ENCODE measurements at regions not wholly inside any gene's neighbourhood (a gene's known extent, or its start where the extent isn't known, plus 50 kb on each side); places are given as distances from the start of the nearest gene placed in this dataset.

DNA sequence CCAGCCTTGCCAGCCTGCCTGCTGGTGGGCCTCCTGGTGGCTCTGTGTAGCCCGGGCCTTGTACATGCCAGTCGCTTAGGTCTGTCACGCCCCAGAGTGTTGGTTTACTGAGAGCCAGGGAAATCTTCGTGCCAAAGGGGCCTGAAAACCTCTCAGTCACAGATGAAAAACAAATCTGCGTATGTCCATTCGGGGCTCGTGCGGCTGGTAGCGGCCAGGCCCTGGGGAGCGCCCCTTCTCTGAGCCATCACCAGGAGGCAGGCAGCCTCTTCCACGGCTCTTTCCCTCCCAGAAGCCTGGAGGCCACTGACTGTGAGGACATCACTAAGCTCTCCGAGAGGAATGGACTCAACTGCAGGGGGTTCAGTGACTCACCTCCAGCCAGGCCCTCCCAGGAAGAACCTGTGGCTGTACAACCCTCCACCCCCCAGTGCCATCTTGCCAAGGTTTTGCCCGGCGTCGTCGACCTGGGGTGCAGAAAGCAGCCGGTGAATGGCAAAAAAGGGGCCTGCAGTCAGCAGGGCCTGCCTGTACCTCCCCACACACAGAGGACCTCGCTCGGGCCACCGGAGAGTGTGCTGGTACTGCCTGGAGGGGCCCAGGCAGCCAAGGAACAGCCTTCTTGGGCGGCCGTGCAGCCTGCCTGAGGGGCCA lies 162.2 kb downstream of the BCOR start:
- in situ Hi-C loops (cut with MboI) (no loop called here), intact Hi-C loops (cut with micrococcal nuclease) (no loop called here)
- Histone ChIP-seq H3K27ac (ENCODE audit: extremely low read depth, low read depth, low read length) (no peak overlapping the region), H3K9me3 (replicated peaks; ENCODE audit: control insufficient read depth, insufficient read depth, low read depth, low read length) (no peaks in the 10 kb centered on the region), H3K36me3 (ENCODE audit: control insufficient read depth, insufficient read depth, low read length) (no peaks in the 10 kb centered on the region), H3K9me1 (ENCODE audit: control insufficient read depth, insufficient read depth, low read length) (no peaks in the 10 kb centered on the region), H3K9ac (ENCODE audit: insufficient read depth in 1 of 2, low read depth in 2 of 2, low read length in 2 of 2) (no peak overlapping the region), H2AFZ (ENCODE audit: low read depth, low read length) (no peak overlapping the region), H4K20me1 (replicated peaks; ENCODE audit: control insufficient read depth, insufficient read depth, low read length) (no peaks in the 10 kb centered on the region), H3K4me2 (ENCODE audit: insufficient read depth, low read length) (no peak overlapping the region), H3K4me1 (replicated peaks in 1 of 2; ENCODE audit: control insufficient read depth in 2 of 2, insufficient read depth in 2 of 2, low read length in 2 of 2) (peaks cover 0 to 16% of the 10 kb centered on the region in 2 experiments; a peak in 3 of 5 replicates), H3K4me3 (no peak overlapping the region), H3K79me2 (ENCODE audit: control insufficient read depth, insufficient read depth, low read length) (no peaks in the 10 kb centered on the region), H3K27me3 (ENCODE audit: control insufficient read depth in 2 of 2, insufficient read depth in 2 of 2, low read length in 2 of 2) (no peaks in the 10 kb centered on the region)
- CTCF ChIA-PET (ENCODE audit: low intra/inter-chr PET ratio): no interaction called here
- no TSS peak for BruUV-seq (replicated peaks)
- 37% methylated on average over 16 of the region's 22 CpGs for WGBS (ENCODE audit: insufficient coverage, low coverage, missing lambda C conversion rate)
- DNase-seq (ENCODE audit: extremely low read depth in 1 of 4, low spot score in 3 of 4) (peak in 1 of 4 experiments; percentile 15), ATAC-seq (peak; percentile 65), FAIRE-seq (no peak)
- TF ChIP-seq RAD21 (CRISPR knock-in tag; conservative IDR thresholded peaks at IDR 0.05 in 1 of 2, IDR thresholded peaks at IDR 0.05 in 1 of 2) (0 out of 4 replicates have a peak, but pooled peaks of 1 of the 2 experiments have one; percentile 16), ZBTB33 (CRISPR knock-in tag; IDR thresholded peaks at IDR 0.05) (peak; percentile 95), MITF (IDR thresholded peaks at IDR 0.05) (no peak), CREB3 (tag; conservative IDR thresholded peaks at IDR 0.05; ENCODE audit: low read depth) (no peak), ZNF551 (CRISPR knock-in tag; IDR thresholded peaks at IDR 0.05) (no peak)
- TF ChIP-seq, protein P1, sequence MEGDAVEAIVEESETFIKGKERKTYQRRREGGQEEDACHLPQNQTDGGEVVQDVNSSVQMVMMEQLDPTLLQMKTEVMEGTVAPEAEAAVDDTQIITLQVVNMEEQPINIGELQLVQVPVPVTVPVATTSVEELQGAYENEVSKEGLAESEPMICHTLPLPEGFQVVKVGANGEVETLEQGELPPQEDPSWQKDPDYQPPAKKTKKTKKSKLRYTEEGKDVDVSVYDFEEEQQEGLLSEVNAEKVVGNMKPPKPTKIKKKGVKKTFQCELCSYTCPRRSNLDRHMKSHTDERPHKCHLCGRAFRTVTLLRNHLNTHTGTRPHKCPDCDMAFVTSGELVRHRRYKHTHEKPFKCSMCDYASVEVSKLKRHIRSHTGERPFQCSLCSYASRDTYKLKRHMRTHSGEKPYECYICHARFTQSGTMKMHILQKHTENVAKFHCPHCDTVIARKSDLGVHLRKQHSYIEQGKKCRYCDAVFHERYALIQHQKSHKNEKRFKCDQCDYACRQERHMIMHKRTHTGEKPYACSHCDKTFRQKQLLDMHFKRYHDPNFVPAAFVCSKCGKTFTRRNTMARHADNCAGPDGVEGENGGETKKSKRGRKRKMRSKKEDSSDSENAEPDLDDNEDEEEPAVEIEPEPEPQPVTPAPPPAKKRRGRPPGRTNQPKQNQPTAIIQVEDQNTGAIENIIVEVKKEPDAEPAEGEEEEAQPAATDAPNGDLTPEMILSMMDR (IDR thresholded peaks at IDR 0.05 in 2 of 3, conservative IDR thresholded peaks at IDR 0.05 in 1 of 3; ENCODE audit: insufficient read depth in 2 of 3, low read depth in 1 of 3, low read length in 3 of 3): peak in 1 of 3 experiments; percentile 15; a peak in 1 of 6 replicates
- POLR2A ChIA-PET: interaction anchor here (0.7 kb wide), 1 partner anchor 428 kb away, joined by 4 read pairs; no protein-coding TSS in a partner anchor
